SK-N-MC (cell line): ENCODE measurements at regions not wholly inside any gene's neighbourhood (a gene's known extent, or its start where the extent isn't known, plus 50 kb on each side); places are given as distances from the start of the nearest gene placed in this dataset.
A peak's percentile ranks its signal among the peaks of the same experiment; 100 is the strongest.
"Not testable (repeated sequence)": the region's sequence is repeated elsewhere in the genome, so short reads cannot be mapped to it uniquely, and the experiment has no call there.

Experiments
- DNase-seq: peaks from one replicate; pipeline ENCODE4 v3.0.0-alpha.2; 2011; ENCODE audit warnings: low read depth, low spot score
- H3K27ac ChIP-seq: fragments of 200-600 bp; sonication (generic); 2 replicates; pipeline ENCODE4 v1.5.1; 2016; ENCODE audit warnings: mixed run types
- H3K36me3 ChIP-seq: fragments of 200-600 bp; sonication (generic); 2 replicates; pipeline ENCODE4 v1.6.1; 2017; ENCODE audit warnings: antibody characterized with exemption, low read length, mixed read lengths; ENCODE audit not compliant: insufficient read depth
- H3K4me3 ChIP-seq: fragments of 200-600 bp; sonication (generic); 2 replicates; pipeline ENCODE4 v1.5.1; 2016
- H3K9ac ChIP-seq: fragments of 200-600 bp; sonication (generic); 2 replicates; pipeline ENCODE4 v1.8.0; 2017; ENCODE audit warnings: mixed run types, mixed read lengths; ENCODE audit not compliant: insufficient read length
- H3K9me3 ChIP-seq: fragments of 200-600 bp; sonication (generic); 2 replicates; pipeline ENCODE4 v1.6.1; 2017; ENCODE audit warnings: low read depth, mild to moderate bottlenecking, antibody characterized with exemption, low read length, moderate library complexity, mixed read lengths
- EZH2 ChIP-seq: fragments of 200-600 bp; sonication (generic); IDR thresholded peaks from one replicate; pipeline ENCODE4 v1.6.1; 2017; ENCODE audit warnings: antibody characterized with exemption
- FOXP2 ChIP-seq: optimal IDR thresholded peaks from 2 replicates; pipeline ENCODE3; 2011; ENCODE audit warnings: mild to moderate bottlenecking, moderate library complexity; ENCODE audit not compliant: insufficient read depth; ENCODE audit errors: extremely low read length, control extremely low read depth
- POLR2AphosphoS5 ChIP-seq: IDR thresholded peaks from 2 replicates; pipeline ENCODE4 v1.6.1; 2012; ENCODE audit warnings: mild to moderate bottlenecking, low read depth, low read length, borderline replicate concordance

DNA sequence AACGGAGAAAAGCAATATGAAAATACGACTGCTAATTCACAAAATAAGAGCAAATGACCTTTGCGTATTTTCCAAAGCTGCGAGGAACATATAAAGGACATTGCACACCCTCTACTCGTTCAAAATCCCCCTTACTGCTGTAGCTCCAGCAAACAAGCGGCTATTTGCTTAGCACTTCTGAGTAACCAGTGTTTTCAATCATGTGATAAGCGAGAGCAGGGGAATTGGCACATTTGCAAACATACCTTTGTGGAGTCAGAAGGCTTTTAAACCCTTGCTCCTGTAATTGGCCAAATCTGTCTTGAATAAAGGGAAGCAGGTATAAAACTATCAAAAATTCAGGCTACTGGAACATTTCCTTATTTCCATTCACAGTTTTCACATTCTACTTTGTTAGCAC is 610.2 kb downstream of the UBE2NL start:
- no peaks in the 10 kb centered on the region for H3K36me3 ChIP-seq
- DNase-seq = no peak
- H3K9ac ChIP-seq = no peak overlapping the region
- no peak for TF ChIP-seq POLR2AphosphoS5
- TF ChIP-seq EZH2 = no peak
- H3K4me3 ChIP-seq = no peak overlapping the region
- H3K9me3 ChIP-seq = no peaks in the 10 kb centered on the region
- H3K27ac ChIP-seq = no peak overlapping the region

DNA sequence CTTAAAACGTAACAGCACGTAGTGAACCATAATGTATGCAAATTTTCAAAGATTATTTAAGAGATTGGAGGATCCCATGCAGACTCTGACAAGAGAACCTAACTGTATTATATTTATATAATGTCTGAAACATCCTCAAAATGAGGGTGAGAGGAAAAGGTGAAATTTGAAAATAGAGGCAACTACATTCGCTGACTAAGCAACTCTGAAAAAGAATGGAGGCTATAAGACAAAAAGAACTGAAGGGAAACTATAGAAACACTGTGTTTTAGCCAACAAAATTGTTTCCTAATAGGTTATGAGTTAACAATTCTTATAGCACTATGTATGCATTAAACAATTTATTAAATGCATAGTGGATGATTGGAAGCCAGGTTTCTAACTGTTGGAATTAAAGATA is 648.0 kb downstream of the UBE2NL start:
- Histone ChIP-seq H3K9ac (no peak overlapping the region), H3K9me3 (no peaks in the 10 kb centered on the region), H3K36me3 (no peaks in the 10 kb centered on the region), H3K27ac (no peak overlapping the region), H3K4me3 (no peak overlapping the region)
- TF ChIP-seq EZH2 (no peak), POLR2AphosphoS5 (no peak), FOXP2 (no peak)
- no peak for DNase-seq

DNA sequence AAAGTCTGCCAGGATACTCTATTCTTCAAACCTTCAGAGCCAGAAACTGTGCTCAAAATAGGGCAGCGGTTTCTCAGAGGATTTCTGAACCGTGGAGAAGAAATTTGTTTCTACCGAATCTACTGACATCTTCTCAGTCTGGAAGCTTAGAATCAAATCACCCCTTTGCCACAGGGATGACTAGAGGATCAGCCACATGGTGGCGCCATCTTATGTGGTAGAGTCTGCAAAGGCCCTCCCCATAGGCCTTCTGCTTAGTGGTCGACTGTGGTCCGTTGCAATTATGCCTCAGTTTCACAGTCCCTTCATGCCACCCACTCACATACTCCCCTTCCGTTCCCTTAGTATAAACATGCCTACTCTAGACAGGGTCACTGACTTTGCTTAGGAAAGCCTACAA is 680.7 kb upstream of the SPANXN1 start:
- H3K36me3 ChIP-seq = no peaks in the 10 kb centered on the region
- H3K4me3 ChIP-seq = no peak overlapping the region
- no peak for DNase-seq
- no peak overlapping the region for H3K27ac ChIP-seq
- no peaks in the 10 kb centered on the region for H3K9me3 ChIP-seq
- no peak overlapping the region for H3K9ac ChIP-seq
- TF ChIP-seq POLR2AphosphoS5 = no peak
- no peak for TF ChIP-seq FOXP2
- TF ChIP-seq EZH2 = no peak

DNA sequence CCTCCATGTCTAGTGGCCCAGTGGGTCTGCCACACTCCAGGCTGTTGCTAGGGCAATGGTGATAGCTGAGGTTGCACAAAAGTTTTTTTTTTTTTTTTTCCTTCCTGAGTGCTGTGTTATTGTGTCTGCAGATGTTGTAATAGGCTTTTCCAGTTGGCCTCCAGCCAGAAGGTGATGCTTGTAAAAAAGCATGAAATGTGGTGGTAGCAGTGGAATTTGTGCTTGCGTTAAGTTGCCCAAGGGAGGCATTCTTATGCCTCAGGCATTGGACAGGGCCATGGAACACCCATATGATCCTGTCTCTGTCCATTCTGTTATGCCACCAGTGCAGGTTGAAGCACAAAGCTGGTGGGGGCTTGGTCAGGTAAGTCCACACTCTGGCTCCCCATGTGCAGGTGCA is 660.5 kb upstream of the SPANXN1 start:
- H3K27ac ChIP-seq = no peak overlapping the region
- H3K9me3 ChIP-seq = no peaks in the 10 kb centered on the region
- DNase-seq = peak; percentile 58
- no peak overlapping the region for H3K4me3 ChIP-seq
- TF ChIP-seq EZH2 (no peak), FOXP2 (no peak), POLR2AphosphoS5 (no peak; the same call in 1 of the 2 replicates)
- no peaks in the 10 kb centered on the region for H3K36me3 ChIP-seq
- no peak overlapping the region for H3K9ac ChIP-seq

DNA sequence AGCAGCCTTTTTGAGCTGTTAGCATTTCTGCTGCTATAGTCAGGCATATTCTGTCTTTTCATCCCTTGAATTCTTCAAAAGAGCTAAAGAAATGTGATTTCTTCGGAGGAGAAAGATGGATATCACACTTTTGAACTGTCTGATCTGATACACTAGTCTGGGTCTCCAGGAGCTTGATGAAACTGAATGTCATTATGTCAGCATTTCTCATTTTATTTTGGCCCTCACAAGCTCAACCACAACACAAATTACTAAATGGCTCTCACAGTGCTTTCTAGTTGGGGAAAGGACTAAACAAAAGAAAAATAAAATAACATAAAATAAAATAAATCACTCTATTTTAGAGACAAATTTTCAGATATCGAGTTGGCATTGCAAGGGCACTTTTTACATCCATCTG is 655.3 kb upstream of the SPANXN1 start:
- Histone ChIP-seq H3K4me3 (no peak overlapping the region), H3K36me3 (no peaks in the 10 kb centered on the region), H3K9ac (no peak overlapping the region), H3K27ac (no peak overlapping the region), H3K9me3 (no peaks in the 10 kb centered on the region)
- DNase-seq = no peak
- TF ChIP-seq POLR2AphosphoS5 (no peak), EZH2 (no peak), FOXP2 (no peak)

DNA sequence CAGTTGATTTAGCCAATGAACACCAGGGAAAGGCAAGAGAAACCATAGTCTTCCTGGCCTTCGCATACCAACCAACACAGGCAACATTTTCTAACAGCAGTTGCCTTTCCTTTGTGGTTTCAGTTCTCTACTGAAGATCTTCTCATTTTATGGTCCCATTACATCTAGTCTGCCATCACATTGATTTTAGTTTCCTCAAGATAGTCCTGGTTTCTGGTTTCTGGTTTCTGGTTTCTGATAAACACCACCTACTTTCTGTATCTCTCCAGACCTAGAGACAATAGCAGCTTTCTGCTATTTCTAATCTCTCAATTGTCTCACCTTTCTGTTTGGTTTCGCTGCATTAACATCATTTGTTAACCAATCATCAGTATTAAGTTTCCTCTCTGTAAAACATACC is 646.3 kb upstream of the SPANXN1 start:
- H3K27ac ChIP-seq = no peak overlapping the region

DNA sequence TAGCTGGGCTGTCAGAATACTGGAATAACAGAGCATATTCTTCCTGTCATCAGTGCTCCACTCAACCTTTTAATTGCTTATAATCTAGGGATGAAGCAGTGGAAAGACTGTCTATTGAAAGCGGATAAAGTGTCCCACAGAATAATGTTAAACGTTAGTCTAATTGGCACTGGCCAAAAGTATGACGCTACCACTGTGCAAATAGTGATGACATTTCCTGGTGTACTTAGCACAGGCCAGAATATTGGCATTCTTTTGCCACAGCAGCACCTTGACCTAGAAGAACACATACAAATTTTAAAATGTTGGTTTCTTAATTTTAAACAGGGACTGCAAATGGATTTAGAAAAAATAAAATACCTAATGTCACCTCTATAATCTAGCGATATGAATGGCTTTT is 635.2 kb upstream of the SPANXN1 start:
- DNase-seq = no peak
- H3K9me3 ChIP-seq = no peaks in the 10 kb centered on the region

More for the DNA sequence above, 646.3 kb upstream of the SPANXN1 start:
- no peak for TF ChIP-seq POLR2AphosphoS5
- TF ChIP-seq EZH2 = no peak
- no peak for TF ChIP-seq FOXP2
- no peaks in the 10 kb centered on the region for H3K9me3 ChIP-seq
- no peak for DNase-seq
- no peaks in the 10 kb centered on the region for H3K36me3 ChIP-seq
- H3K9ac ChIP-seq = no peak overlapping the region
- H3K4me3 ChIP-seq = no peak overlapping the region

DNA sequence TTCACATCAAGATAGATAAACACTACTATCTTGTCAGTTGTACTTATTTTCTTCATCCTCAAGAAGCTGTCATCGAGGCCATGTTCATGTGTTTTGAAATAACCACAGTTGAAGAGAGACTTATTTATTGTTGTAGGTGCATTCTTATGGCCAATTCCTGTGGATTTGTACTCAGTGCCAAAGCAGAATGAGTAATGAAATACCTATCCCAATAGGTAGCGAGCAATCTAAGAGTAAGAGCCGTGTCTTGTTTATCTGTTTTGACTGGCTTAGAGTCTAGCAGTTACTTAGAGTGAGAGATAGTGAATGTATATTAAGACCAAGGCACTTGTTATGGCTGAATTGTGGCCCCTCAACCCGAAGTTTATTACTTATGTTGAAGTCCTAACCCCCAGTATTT is 631.0 kb upstream of the SPANXN1 start:
- no peak for TF ChIP-seq EZH2
- no peak for TF ChIP-seq FOXP2
- TF ChIP-seq POLR2AphosphoS5 = no peak
- H3K9me3 ChIP-seq = no peaks in the 10 kb centered on the region

More for the DNA sequence above, 635.2 kb upstream of the SPANXN1 start:
- TF ChIP-seq EZH2 = no peak
- no peak for TF ChIP-seq FOXP2
- TF ChIP-seq POLR2AphosphoS5 = no peak
- no peak overlapping the region for H3K27ac ChIP-seq
- no peak overlapping the region for H3K4me3 ChIP-seq
- no peak overlapping the region for H3K9ac ChIP-seq
- H3K36me3 ChIP-seq = no peaks in the 10 kb centered on the region

DNA sequence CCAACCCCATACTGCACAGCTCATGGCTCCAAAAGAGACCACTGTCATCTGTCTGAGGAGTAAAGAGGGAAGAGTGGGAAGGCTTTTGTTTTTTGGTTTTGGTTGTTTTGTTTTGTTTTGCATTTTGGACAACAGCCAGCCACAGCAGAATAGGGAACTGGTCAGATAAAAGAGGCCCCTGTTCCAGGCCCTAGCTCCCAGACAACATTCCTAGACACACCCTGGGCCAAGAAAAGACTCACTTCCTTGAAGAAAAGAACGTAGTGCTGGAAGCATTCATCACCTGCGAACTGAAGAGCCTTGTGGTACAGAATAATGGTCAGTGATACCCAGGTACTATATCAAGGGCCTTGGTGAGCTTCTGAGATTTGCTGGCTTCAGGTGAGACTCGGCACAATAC is 619.4 kb upstream of the SPANXN1 start:
- TF ChIP-seq EZH2 = no peak
- TF ChIP-seq POLR2AphosphoS5 = no peak
- no peak for TF ChIP-seq FOXP2
- DNase-seq = no peak
- Histone ChIP-seq H3K9ac (no peak overlapping the region), H3K36me3 (no peaks in the 10 kb centered on the region), H3K27ac (no peak overlapping the region), H3K9me3 (no peaks in the 10 kb centered on the region), H3K4me3 (no peak overlapping the region)

More for the DNA sequence above, 631.0 kb upstream of the SPANXN1 start:
- no peak overlapping the region for H3K9ac ChIP-seq
- no peak overlapping the region for H3K27ac ChIP-seq
- H3K4me3 ChIP-seq = no peak overlapping the region
- H3K36me3 ChIP-seq = no peaks in the 10 kb centered on the region
- DNase-seq = no peak

DNA sequence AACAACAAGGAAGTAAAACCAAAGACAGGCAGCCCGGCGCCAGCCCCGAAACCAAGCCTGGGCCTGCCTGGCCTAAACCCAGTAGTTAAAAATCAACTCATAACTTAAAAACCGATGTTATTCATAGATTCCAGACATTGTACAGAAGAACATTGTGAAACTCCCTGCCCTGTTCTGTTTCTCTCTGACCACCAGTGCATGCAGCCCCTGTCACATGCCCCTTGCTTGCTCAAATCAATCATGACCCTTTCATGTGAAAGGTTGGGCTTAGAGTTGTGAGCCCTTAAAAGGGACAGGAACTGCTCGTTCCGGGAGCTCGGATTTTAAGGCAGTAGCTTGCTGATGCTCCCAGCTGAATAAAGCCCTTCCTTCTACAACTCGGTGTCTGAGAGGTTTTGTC is 612.9 kb upstream of the SPANXN1 start:
- H3K27ac ChIP-seq, H3K9me3 ChIP-seq, H3K36me3 ChIP-seq, H3K9ac ChIP-seq, H3K4me3 ChIP-seq, DNase-seq: not testable (repeated sequence)
